HG03432 (cell line): ENCODE measurements at regions not wholly inside any gene's neighbourhood (a gene's known extent, or its start where the extent isn't known, plus 50 kb on each side); places are given as distances from the start of the nearest gene placed in this dataset.
"Not testable (repeated sequence)": the region's sequence is repeated elsewhere in the genome, so short reads cannot be mapped to it uniquely, and the experiment has no call there.

Source experiments
- ATAC-seq: cut with Tn5 transposase; IDR thresholded peaks from one replicate; pipeline ENCODE4 v1.9.1; 2021; ENCODE audit warnings: mild to moderate bottlenecking, moderate library complexity; ENCODE audit not compliant: unreplicated experiment

GRCh38 chr12:23236066-23236780 lies 611.3 kb downstream of the ETNK1 start:
- ATAC-seq = no peak

- ATAC-seq = no peak
Observed at GRCh38 chr12:23236811-23237210, 611.8 kb downstream of the ETNK1 start.

- no peak for ATAC-seq
Observed at GRCh38 chr12:23238190-23238589, 613.2 kb downstream of the ETNK1 start.

- no peak for ATAC-seq
Observed at GRCh38 chr12:23238957-23239356, 614.0 kb downstream of the ETNK1 start.

- no peak for ATAC-seq
Observed at GRCh38 chr12:23245186-23245585, 620.2 kb downstream of the ETNK1 start.

DNA sequence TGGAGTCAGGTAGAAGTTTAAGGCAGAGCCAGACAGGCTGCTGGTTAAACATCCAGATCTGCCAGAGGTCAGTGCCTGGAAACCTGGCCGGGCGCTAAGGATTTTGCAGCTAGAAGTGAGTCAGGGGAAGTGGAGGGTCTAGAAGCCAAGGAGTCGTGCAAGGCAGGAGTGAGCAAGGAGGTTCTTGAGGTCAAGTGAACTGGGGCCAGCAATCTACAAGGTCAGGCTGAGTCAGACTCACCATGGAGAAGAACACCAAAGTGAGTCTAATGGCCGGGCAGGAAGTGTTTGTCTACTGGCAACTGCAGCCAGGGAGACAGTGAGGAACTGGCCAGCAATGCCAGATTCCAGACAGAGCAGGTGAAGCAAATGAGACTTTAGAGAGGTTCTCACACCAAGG lies 628.2 kb downstream of the ETNK1 start:
- no peak for ATAC-seq

DNA sequence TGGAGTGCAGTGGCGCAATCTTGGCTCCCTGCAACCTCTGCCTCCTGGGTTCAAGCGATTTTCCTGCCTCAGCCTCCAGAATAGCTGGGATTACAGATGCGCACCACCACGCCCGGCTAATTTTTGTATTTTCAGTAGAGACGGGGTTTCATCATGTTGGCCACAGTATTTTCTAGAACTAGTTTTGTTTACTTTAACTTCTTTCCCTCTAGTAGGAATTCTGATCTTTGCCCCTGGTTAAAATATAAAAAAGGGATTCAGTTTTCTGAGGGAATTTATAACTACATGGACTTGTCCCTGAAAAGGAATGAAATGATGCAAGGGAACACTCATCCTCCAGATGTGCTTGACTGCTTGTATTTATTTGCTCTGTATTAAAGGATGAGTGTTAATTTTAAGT lies 628.9 kb downstream of the ETNK1 start:
- ATAC-seq = not testable (repeated sequence)

GRCh38 chr12:23259558-23259957 lies 634.6 kb downstream of the ETNK1 start:
- ATAC-seq = no peak

GRCh38 chr12:23262670-23263069 lies 637.7 kb downstream of the ETNK1 start:
- no peak for ATAC-seq

- ATAC-seq = no peak
Observed at GRCh38 chr12:23277831-23278230, 652.9 kb downstream of the ETNK1 start.

DNA sequence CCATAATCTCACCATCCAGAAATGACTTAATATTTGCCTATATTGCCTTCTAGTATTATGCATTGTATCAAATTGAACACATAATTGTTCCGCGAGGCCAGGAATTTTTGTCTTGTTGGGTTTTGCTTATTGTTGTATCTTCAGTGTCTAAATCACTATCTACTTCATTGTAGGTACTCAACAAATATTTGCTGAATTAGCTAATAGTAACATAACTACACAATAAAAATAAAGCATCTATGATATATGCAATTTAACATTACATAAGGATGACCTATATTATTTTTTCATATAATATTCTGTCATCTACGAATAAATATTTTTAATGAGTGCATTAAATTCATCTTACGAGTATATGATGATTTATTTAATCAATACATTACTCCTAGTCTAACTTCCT lies 656.3 kb downstream of the ETNK1 start:
- ATAC-seq = no peak

GRCh38 chr12:23282701-23283100 lies 657.7 kb downstream of the ETNK1 start:
- ATAC-seq = no peak

DNA sequence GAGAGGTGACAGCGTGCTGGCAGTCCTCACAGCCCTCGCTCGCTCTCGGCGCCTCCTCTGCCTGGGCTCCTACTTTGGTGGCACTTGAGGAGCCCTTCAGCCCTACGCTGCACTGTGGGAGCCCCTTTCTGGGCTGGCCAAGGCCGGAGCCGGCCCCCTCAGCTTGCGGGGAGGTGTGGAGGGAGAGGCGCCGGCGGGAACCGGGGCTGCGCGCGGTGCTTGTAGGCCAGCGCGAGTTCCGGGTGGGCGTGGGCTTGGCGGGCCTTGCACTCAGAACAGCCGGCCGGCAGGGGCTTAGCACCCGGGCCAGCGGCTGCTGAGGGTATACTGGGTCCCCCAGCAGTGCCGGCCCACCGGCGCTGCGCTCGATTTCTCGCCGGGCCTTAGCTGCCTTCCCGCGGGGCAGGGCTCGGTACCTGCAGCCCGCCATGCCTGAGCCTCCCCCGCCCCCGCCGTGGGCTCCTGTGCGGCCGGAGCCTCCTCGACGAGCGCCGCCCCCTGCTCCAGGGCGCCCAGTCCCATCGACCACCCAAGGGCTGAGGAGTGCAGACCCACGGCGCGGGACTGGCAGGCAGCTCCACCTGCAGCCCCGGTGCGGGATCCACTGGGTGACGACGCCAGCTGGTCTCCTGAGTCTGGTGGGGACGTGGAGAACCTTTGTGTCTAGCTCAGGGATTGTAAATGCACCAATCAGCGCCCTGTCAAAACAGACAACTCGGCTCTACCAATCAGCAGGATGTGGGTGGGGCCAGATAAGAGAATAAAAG lies 661.0 kb downstream of the ETNK1 start:
- ATAC-seq = not testable (repeated sequence)

DNA sequence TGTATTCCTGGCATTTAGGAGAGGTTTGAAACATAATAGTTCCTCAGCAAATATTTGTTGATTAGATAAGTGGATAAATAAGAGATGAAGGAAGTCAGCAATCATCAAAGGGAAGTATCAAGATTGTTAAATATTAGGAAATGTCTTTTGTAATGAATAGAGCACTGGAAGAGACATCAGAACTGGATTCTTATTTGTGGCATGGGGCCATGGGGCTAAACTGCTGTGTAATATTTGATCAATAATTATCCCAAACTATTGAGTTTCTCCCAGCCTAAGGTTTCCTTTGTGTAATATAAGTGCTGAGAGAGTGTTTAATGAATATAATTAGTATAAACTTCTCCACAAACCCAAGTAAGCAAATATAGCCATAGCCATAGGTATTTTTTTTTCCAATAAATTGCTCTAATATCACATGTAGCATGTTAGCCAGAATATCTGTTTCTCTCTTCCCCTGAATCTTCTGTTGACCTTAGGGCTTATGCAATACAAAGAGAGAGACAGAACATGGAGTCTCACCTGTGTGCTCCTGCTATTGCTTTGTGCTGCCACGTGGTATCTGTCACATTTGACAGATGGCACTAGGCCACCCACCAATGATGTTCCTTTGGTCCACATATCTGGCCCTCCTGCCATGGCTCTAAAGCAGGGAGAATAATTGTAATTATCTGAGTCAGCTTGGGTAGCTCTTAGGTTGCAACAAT lies 658.7 kb downstream of the SOX5 start:
- ATAC-seq = no peak

- no peak for ATAC-seq
Observed at GRCh38 chr12:23303220-23303619, 646.2 kb downstream of the SOX5 start.

- no peak for ATAC-seq
Observed at GRCh38 chr12:23303821-23304220, 645.6 kb downstream of the SOX5 start.

GRCh38 chr12:23333938-23334337 lies 615.5 kb downstream of the SOX5 start:
- no peak for ATAC-seq

- no peak for ATAC-seq
Observed at GRCh38 chr12:23335593-23335992, 613.9 kb downstream of the SOX5 start.

DNA sequence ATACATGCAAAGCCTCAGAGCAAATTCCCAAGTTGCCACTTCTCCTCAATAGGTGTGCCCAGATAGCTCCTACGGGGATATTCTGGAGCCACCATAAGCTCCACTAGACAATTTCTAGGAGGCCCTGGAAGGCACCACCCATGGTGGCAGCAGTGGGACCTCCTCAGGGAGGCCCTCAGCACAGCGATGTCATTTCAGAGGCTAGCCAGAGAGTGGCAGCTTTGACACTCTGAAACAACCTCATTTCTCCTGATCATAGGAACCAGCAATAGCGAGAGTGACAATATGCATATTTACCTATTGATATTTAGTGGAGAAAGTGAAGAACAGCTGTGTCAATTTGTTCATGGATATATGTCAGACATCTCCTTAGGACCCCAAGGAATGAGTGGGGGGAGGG lies 612.3 kb downstream of the SOX5 start:
- no peak for ATAC-seq

- ATAC-seq = no peak
Observed at GRCh38 chr12:23340351-23340750, 609.1 kb downstream of the SOX5 start.

- no peak for ATAC-seq
Observed at GRCh38 chr12:23342407-23342806, 607.1 kb downstream of the SOX5 start.

- no peak for ATAC-seq
Observed at GRCh38 chr12:23349564-23349963, 599.9 kb downstream of the SOX5 start.
